Spinal cord (tissue), 10 donors: ENCODE measurements at regions not wholly inside any gene's neighbourhood (a gene's known extent, or its start where the extent isn't known, plus 50 kb on each side); places are given as distances from the start of the nearest gene placed in this dataset. TPM values are rescaled to one million over a fixed set of nuclear protein-coding genes. Genes with fewer than 3 reads are reported as not detected.

Experiments used
- DNase-seq, 6 donors: peaks; one replicate each; pipeline versions ENCODE4 v3.0.0 to v3.0.0-alpha.2; 2013 to 2015; ENCODE audit warnings: low spot score in 6 of 6, low read depth in 4 of 6
- H3K27ac ChIP-seq: one replicate; pipeline ENCODE4 v1.5.1; 2013; ENCODE audit warnings: low read depth, low read length, control low read depth
- H3K27me3 ChIP-seq: one replicate; pipeline ENCODE4 v1.6.1; 2013; ENCODE audit warnings: low read length; ENCODE audit not compliant: control insufficient read depth, insufficient read depth
- H3K36me3 ChIP-seq: one replicate; pipeline ENCODE4 v1.6.1; 2013; ENCODE audit warnings: low read length; ENCODE audit not compliant: control insufficient read depth, insufficient read depth
- H3K4me1 ChIP-seq: one replicate; pipeline ENCODE4 v1.6.1; 2013; ENCODE audit warnings: low read length; ENCODE audit not compliant: control insufficient read depth, insufficient read depth
- H3K4me3 ChIP-seq: one replicate; pipeline ENCODE4 v1.5.1; 2013; ENCODE audit warnings: low read depth, low read length, control low read depth
- H3K9me3 ChIP-seq: one replicate; pipeline ENCODE4 v1.6.1; 2013; ENCODE audit warnings: low read length; ENCODE audit not compliant: control insufficient read depth, insufficient read depth
- WGBS: methylation state at CpG from one replicate; pipeline ENCODE4 v1.1.5; 2013; ENCODE audit warnings: missing lambda C conversion rate; ENCODE audit not compliant: insufficient coverage; 5-methylcytosine and 5-hydroxymethylcytosine counted together
- small RNA-seq: library from RNA; depleted of rRNA; stranded (forward); fragments of <200 nt; gene quantifications from one replicate; pipeline ENCODE3, GENCODE V24; 2014; ENCODE audit warnings: low replicate concordance
- donor health status: healthy.

GRCh38 chr3:163129287-163129686 is 1632.7 kb downstream of the OTOL1 start:
- DNase-seq = no peak
- Histone ChIP-seq H3K27me3 (no peaks in the 10 kb centered on the region), H3K4me1 (no peaks in the 10 kb centered on the region), H3K27ac (no peak overlapping the region), H3K9me3 (peaks cover 4% of the 10 kb centered on the region), H3K36me3 (no peaks in the 10 kb centered on the region), H3K4me3 (no peak overlapping the region)
- no CpG with 5 or more reads among the region's 3 CpGs for WGBS

- Histone ChIP-seq H3K9me3 (peaks cover 4% of the 10 kb centered on the region), H3K4me3 (no peak overlapping the region), H3K27me3 (no peaks in the 10 kb centered on the region), H3K27ac (no peak overlapping the region), H3K4me1 (no peaks in the 10 kb centered on the region), H3K36me3 (no peaks in the 10 kb centered on the region)
- DNase-seq = no peak
These were observed 1629.5 kb downstream of the OTOL1 start for GRCh38 chr3:163126115-163126514.

Small RNA genes in the stretch of these regions (small RNA-seq; reads per million reads assigned to genes)
- not detected for gene MIR1263
- gene RNU7-82P = not detected
